OCI-LY3 (cell line): ENCODE measurements at regions not wholly inside any gene's neighbourhood (a gene's known extent, or its start where the extent isn't known, plus 50 kb on each side); places are given as distances from the start of the nearest gene placed in this dataset.

ENCODE experiments used
- CTCF ChIP-seq: fragments of 200-600, 300-600 bp; sonication (generic); IDR thresholded peaks from 2 replicates; pipeline ENCODE4 v1.5.1; 2014; ENCODE audit warnings: antibody characterized with exemption, low read length, low read depth
- EZH2phosphoT487 ChIP-seq: fragments of 200-600 bp; shearing (Covaris generic); IDR thresholded peaks from 2 replicates; pipeline ENCODE4 v1.6.1; 2018; ENCODE audit warnings: antibody characterized with exemption, mixed run types, low read depth

GRCh38 chr1:59194621-59195020, 102.3 kb upstream of the FGGY start:
- TF ChIP-seq CTCF (no peak), EZH2phosphoT487 (no peak)
